ENCODE measurements at regions not wholly inside any gene's neighbourhood (a gene's known extent, or its start where the extent isn't known, plus 50 kb on each side); places are given as distances from the start of the nearest gene placed in this dataset.
A peak's percentile ranks its signal among the peaks of the same experiment; 100 is the strongest.
"Not testable (repeated sequence)": the region's sequence is repeated elsewhere in the genome, so short reads cannot be mapped to it uniquely, and the experiment has no call there.

DNA sequence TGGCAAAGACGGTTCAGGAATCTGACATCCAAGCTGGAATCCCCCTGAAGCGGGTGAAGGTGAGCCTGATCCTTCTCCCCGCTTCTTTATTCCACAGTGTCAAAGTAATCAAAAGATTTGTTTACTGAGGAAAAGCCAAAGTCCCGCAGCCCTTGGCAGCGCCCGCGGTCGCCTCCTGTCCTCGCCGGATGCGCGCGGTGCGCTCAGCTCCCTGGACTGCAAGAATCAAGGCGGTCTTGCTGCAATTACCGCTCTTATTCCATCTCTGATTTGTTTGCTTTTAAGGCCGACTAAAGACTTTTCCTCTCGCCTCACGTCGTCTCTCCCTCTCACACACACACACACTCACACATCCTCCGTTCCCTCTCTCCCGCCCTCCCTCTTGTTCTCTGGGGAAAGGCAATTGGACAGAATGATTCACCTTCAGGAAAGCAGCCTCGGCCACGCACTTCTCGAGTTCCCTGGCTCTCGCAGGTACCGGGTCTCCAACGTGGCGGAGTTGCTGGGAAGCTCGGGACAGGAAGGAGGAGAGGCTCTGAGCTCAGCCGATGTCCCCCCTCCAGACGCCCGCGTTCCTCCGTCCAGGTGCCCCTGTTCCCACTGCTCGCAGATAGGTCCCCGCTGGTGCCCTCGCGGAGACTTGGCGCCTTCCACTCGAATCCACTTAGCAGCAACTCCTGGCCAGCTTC lies 68.6 kb upstream of the USP15 start:
- DNase-seq (ENCODE audit: low read depth in 4 of 4, low spot score in 3 of 4): no peak

DNA sequence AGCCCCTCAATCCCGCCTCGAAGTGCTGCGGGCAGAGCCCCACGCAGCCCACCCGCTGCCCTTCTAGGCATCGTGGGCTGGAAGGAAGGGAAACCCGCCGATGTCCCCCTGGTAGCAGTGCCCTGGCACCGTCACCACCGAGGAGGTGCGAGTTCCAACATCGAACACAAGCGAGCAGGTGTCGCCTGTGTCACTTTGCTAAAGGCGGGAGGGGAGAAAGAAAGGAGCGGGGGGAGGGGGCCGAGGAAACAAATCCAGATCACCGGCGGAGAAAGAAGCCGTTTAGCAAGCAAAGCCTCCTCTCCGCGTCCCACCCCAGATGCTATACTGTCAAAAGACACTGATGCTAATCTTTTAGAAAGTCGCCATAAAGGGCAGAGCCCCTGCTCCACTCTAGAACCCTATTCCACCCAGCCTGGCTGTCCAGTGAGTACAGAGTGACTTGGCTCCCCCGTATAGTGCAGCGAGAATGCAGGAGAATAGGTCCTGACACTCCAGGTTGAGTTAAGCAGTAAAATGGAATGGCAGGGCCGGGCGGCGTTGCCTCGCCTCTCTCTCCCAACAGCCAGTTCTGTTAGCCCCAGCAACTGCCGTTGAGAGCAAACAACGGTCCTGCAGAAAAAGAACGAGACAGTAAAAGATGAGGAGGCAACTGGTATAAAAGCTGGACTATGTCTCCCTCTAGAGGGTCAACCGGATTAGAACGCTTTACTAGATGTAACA lies 67.9 kb upstream of the USP15 start:
- DNase-seq (ENCODE audit: low read depth in 4 of 4, low spot score in 3 of 4): peak in 3 of 4 donors; percentile 53 to 76 (median 69)

DNA sequence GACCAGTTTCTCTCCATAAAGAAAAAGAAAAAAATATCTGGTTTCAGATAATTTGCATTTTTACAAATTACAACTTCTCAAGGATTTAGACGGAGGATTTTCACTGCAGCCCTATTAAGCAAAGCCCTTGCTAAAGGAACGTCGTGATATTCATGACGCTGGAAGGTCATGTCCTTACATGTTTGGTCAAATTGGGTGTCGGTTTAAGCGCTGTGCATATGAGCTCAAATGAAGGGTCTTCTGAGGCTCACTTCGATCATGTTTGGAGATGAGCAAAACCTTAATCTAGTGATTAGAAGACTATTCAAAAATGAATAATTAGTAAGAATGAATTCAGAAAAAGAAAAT lies 67.3 kb upstream of the USP15 start:
- no peak for DNase-seq (ENCODE audit: low read depth in 4 of 4, low spot score in 3 of 4)

DNA sequence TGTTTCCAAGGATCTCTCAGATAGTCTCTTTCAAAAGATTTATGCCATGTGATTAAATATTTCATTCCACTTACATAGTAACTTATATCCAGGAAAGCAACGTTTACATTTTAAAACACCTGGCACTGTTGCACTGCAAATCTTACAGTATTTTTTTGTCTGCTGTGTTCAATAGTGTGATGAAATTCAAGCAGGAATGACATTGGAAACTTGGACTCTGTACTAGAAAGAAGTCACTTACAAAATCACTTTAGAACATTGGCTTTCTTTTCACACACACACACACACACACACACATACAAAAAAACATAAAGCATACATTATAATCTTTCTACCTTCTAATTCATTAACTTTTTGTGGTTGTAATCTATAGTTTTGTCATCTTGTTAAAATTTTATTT lies 66.2 kb upstream of the USP15 start:
- DNase-seq (ENCODE audit: low read depth in 4 of 4, low spot score in 3 of 4): no peak

DNA sequence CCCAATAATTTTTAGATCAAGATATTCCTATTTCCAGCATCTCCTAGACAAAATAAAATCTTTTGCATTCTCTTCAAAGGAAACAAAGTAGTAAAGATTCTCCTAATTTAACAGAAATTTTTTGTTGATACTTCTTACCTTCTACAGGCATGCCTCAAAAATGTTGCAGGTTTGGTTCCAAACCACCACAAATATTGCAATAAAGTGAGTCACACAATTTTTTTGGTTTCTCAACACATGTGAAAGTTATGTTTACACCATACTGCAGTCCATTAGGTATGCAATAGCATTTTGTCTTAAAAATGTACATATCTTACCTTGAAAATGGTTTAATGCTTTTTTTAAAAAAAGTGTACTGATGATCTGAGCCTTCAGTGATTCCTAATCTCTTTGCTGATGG lies 65.6 kb upstream of the USP15 start:
- no peak for DNase-seq (ENCODE audit: low read depth in 4 of 4, low spot score in 3 of 4)

DNA sequence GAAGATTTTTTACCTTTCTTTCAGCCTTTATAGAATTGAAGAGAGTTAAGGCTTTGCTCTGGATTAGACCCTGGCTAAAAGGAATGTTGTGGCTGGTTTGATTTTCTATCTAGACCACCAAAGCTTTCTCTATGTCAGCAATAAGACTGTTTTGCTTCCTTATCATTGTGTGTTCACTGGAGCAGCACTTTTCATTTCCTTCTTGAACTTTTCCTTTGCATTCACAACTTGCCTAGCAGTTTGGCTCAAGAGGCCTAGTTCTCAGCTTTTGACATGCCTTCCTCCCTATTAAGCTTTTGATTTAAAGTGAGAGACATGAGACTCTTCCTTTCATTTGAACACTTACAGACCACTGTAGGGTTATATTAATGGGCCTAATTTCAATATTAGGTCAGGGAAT lies 64.1 kb upstream of the USP15 start:
- no peak for DNase-seq (ENCODE audit: low read depth in 4 of 4, low spot score in 3 of 4)

DNA sequence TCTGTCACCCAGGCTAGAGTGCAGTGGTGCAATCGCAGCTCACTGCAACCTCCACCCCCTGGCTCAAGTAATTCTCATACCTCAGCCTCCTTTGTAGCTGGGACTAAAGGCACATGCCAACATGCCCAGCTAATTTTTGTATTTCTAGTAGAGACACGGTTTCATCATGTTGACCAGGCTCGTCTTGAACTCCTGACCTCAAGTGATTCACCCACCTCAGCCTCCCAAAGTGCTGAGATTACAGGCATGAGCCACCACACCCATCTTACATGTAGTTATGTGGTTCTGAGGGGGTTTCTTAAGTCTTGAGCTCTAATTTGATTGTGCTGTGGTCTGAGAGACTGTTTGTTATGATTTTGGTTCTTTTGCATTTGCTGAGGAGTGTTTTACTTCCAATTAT lies 57.3 kb upstream of the USP15 start:
- not testable (repeated sequence) for DNase-seq (ENCODE audit: low read depth in 4 of 4, low spot score in 3 of 4)

DNA sequence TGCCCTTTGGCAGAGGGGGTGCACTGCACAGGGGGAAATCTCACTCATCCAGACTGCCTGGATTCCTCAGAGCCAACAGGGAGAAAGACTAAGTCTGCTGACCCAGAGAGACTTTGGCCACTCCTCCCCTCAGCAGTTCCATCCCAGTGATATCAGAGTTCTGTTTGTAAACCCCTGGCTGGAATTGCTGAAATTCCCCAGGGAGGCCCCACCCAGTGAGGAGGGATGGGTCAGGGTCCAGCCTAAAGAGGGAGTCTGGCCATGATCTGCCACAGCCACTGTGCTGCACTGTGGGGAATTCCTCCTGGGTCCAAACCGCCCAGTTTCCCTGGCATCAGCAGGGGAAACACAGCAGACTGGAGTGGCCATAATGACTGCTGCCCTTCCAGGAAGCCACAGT lies 54.9 kb upstream of the USP15 start:
- no peak for DNase-seq (ENCODE audit: low read depth in 4 of 4, low spot score in 3 of 4)

DNA sequence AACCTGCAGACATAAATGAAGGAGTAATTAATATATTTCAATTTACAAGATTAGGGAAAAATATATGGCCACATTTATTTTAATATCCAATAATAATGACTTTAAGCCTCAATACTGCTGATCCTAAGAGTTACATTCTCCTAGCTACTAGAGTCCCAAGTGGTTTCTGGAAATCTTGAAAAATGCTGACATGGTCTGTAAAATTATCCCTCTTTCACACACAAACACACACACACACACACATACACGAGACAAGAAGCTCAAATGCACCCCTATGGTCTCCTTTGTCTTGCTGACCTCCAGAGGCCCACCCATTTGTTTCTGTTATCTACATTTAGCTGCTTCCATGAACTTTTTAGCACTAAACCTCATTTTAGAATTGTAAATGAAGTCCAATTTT lies 53.0 kb upstream of the USP15 start:
- DNase-seq (ENCODE audit: low read depth in 4 of 4, low spot score in 3 of 4): no peak
